Panc1 (cell line): ENCODE measurements at regions not wholly inside any gene's neighbourhood (a gene's known extent, or its start where the extent isn't known, plus 50 kb on each side); places are given as distances from the start of the nearest gene placed in this dataset.

Source experiments
- ATAC-seq: fragments of 200-7000 bp; cut with Tn5 transposase; 2 replicates; pipeline ENCODE4 v1.9.1; 2020; ENCODE audit warnings: mild to moderate bottlenecking, moderate library complexity
- BruUV-seq: library from RNA; stranded (reverse); fragments of 400-500 nt; replicated peaks from 2 replicates; lab custom pipeline; 2021; lab: Mats Ljungman, UMichigan
- CTCF ChIA-PET: fragments of 300-600 bp; sonication (Branson Sonifier 250); formaldehyde crosslinking; loops from one replicate; lab custom pipeline; 2022; ENCODE audit warnings: antibody characterized with exemption; lab: Charles Lee
- POLR2A ChIA-PET: fragments of 300-600 bp; sonication (Branson Sonifier 250); formaldehyde crosslinking; loops from one replicate; lab custom pipeline; 2022; ENCODE audit warnings: antibody characterized with exemption; lab: Charles Lee
- DNase-seq: peaks from one replicate; pipeline ENCODE4 v3.0.0-alpha.2; 2010; ENCODE audit warnings: low read depth, low spot score
- H3K27ac ChIP-seq: 2 replicates; pipeline ENCODE4 v1.5.1; 2011; ENCODE audit warnings: mild to moderate bottlenecking, low read length, inconsistent platforms
- H3K27me3 ChIP-seq: fragments of 200-500 bp; sonication (Bioruptor generic); 2 replicates; pipeline ENCODE4 v1.6.0; 2014; ENCODE audit warnings: low read length, inconsistent platforms; ENCODE audit not compliant: control insufficient read depth, insufficient read depth
- H3K36me3 ChIP-seq: fragments of 200-500 bp; sonication (Bioruptor generic); 2 replicates; pipeline ENCODE4 v1.5.1; 2014; ENCODE audit warnings: inconsistent platforms, mild to moderate bottlenecking, low read length, moderate library complexity; ENCODE audit not compliant: control insufficient read depth, insufficient read depth
- H3K4me1 ChIP-seq: 2 replicates; pipeline ENCODE4 v1.5.1; 2011; ENCODE audit warnings: inconsistent platforms, mild to moderate bottlenecking, low read length, moderate library complexity; ENCODE audit not compliant: control insufficient read depth, insufficient read depth
- H3K4me3 ChIP-seq, 2 experiments: 2 replicates each; pipeline ENCODE4 v1.5.1; 2011 to 2012; ENCODE audit warnings: low read depth in 2 of 2, low read length in 2 of 2, mild to moderate bottlenecking in 2 of 2, inconsistent platforms in 1 of 2, moderate library complexity in 1 of 2
- H3K9me3 ChIP-seq: fragments of 200-500 bp; sonication (Bioruptor generic); 2 replicates; pipeline ENCODE4 v1.5.1; 2014; ENCODE audit warnings: low read depth, mild to moderate bottlenecking, inconsistent platforms, low read length, moderate library complexity; ENCODE audit not compliant: control insufficient read depth, insufficient read depth
- POLR2AphosphoS5 ChIP-seq: IDR thresholded peaks from 2 replicates; pipeline ENCODE4 v1.6.1; 2012; ENCODE audit warnings: mild to moderate bottlenecking, low read depth, low read length, moderate library complexity
- SIN3A ChIP-seq: IDR thresholded peaks from 2 replicates; pipeline ENCODE4 v1.6.1; 2012; ENCODE audit warnings: low read depth, mild to moderate bottlenecking, low read length, moderate library complexity, borderline replicate concordance; ENCODE audit not compliant: insufficient read depth
- TCF7L2 ChIP-seq: IDR thresholded peaks from 2 replicates; pipeline ENCODE4 v1.6.1; 2011; ENCODE audit warnings: mild to moderate bottlenecking, low read depth, low read length, inconsistent platforms
- in situ Hi-C: cut with HindIII; loops from 2 replicates; pipeline ENCODE4 v1.10.0; 2016; ENCODE audit warnings: low sequenced_read_pairs, low pct_unique_long_range_greater_than_20kb
- intact Hi-C: fragments of 100-400 bp; cut with micrococcal nuclease; formaldehyde crosslinking; loops from one replicate; pipeline ENCODE4 v1.10.0; 2022; ENCODE audit not compliant: unreplicated experiment
- TF ChIP-seq, protein P1 (sequence below): fragments of 450-650 bp; IDR thresholded peaks from 2 replicates; pipeline ENCODE4 v1.5.1; 2017; ENCODE audit warnings: mild to moderate bottlenecking
- TF ChIP-seq, protein P2 (sequence below), 2 experiments: IDR thresholded peaks; 2 replicates each; pipeline ENCODE4 v1.6.1; 2011 to 2012; ENCODE audit warnings: low read depth in 2 of 2, control low read depth in 1 of 2, low read length in 1 of 2, mild to moderate bottlenecking in 1 of 2, moderate library complexity in 1 of 2; ENCODE audit not compliant: insufficient read depth in 1 of 2

DNA sequence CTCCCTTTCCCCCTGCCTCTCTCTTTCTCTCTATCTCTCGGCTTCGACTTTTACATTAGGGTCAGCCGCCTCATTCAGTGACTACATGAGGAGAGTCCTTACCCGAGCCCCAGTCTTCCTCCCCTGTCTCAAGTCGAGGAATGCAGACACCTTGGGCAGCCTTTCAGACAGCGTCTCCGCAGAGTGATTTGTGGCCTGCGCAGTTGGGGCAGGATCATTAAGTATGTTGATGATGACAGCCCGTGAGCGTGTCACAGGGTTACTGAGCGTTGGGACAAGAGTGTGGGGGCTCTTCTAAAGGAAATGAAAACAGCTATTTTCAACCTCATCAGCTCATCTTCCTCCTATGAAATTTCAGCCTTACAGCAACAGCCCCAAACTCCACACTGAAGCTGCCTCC, 312.1 kb upstream of the GATB start:
- intact Hi-C loops, result no loop called here
- CTCF ChIA-PET, result no interaction called here
- TF ChIP-seq TCF7L2, result no peak
- no peak for TF ChIP-seq SIN3A
- no peak for TF ChIP-seq POLR2AphosphoS5
- TF ChIP-seq, protein P1, sequence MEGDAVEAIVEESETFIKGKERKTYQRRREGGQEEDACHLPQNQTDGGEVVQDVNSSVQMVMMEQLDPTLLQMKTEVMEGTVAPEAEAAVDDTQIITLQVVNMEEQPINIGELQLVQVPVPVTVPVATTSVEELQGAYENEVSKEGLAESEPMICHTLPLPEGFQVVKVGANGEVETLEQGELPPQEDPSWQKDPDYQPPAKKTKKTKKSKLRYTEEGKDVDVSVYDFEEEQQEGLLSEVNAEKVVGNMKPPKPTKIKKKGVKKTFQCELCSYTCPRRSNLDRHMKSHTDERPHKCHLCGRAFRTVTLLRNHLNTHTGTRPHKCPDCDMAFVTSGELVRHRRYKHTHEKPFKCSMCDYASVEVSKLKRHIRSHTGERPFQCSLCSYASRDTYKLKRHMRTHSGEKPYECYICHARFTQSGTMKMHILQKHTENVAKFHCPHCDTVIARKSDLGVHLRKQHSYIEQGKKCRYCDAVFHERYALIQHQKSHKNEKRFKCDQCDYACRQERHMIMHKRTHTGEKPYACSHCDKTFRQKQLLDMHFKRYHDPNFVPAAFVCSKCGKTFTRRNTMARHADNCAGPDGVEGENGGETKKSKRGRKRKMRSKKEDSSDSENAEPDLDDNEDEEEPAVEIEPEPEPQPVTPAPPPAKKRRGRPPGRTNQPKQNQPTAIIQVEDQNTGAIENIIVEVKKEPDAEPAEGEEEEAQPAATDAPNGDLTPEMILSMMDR, result no peak
- TF ChIP-seq, protein P2, sequence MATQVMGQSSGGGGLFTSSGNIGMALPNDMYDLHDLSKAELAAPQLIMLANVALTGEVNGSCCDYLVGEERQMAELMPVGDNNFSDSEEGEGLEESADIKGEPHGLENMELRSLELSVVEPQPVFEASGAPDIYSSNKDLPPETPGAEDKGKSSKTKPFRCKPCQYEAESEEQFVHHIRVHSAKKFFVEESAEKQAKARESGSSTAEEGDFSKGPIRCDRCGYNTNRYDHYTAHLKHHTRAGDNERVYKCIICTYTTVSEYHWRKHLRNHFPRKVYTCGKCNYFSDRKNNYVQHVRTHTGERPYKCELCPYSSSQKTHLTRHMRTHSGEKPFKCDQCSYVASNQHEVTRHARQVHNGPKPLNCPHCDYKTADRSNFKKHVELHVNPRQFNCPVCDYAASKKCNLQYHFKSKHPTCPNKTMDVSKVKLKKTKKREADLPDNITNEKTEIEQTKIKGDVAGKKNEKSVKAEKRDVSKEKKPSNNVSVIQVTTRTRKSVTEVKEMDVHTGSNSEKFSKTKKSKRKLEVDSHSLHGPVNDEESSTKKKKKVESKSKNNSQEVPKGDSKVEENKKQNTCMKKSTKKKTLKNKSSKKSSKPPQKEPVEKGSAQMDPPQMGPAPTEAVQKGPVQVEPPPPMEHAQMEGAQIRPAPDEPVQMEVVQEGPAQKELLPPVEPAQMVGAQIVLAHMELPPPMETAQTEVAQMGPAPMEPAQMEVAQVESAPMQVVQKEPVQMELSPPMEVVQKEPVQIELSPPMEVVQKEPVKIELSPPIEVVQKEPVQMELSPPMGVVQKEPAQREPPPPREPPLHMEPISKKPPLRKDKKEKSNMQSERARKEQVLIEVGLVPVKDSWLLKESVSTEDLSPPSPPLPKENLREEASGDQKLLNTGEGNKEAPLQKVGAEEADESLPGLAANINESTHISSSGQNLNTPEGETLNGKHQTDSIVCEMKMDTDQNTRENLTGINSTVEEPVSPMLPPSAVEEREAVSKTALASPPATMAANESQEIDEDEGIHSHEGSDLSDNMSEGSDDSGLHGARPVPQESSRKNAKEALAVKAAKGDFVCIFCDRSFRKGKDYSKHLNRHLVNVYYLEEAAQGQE (IDR thresholded peaks at IDR 0.05; ENCODE audit: insufficient read depth in 1 of 2, low read depth in 2 of 2, low read length in 1 of 2), result no peak
- DNase-seq, result no peak
- POLR2A ChIA-PET, result no interaction called here
- no TSS peak for BruUV-seq
- in situ Hi-C loops, result no loop called here
- H3K36me3 ChIP-seq, result no peaks in the 10 kb centered on the region
- no peaks in the 10 kb centered on the region for H3K9me3 ChIP-seq
- no peak overlapping the region for H3K4me3 ChIP-seq
- H3K27ac ChIP-seq, result no peak overlapping the region
- H3K4me1 ChIP-seq, result no peaks in the 10 kb centered on the region
- H3K27me3 ChIP-seq, result no peaks in the 10 kb centered on the region
- no peak for ATAC-seq

DNA sequence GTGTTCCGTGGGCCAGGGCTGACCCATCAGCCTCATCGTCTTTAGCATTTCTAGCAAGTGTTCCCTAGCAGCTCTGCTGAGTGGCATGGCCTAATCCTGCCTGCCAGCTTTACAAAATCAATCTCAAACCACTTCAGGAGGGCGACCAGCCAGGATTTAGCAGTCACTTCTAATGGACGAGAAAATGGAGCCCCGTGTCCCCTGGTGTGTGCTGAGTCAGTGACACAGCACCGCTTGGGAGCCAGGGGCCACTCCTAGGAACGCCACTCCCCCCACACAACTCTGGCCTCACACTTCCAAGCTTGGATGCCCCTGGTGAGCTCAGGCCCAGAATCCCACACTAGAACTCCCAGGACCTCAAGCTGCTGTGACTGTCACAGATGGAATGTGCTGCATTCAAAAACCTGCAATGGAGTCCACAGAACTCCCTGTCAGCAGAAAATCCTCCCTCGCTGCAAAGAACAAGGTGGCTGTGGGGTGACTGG, 311.2 kb upstream of the GATB start:
- CTCF ChIA-PET, result no interaction called here
- in situ Hi-C loops, result no loop called here
- intact Hi-C loops, result no loop called here
- H3K4me1 ChIP-seq, result no peaks in the 10 kb centered on the region
- ATAC-seq (no peak), DNase-seq (no peak)
- BruUV-seq, result no TSS peak
- H3K9me3 ChIP-seq, result no peaks in the 10 kb centered on the region
- H3K4me3 ChIP-seq, result no peak overlapping the region
- TF ChIP-seq, protein P2 (IDR thresholded peaks at IDR 0.05; ENCODE audit: insufficient read depth in 1 of 2, low read depth in 2 of 2, low read length in 1 of 2), result no peak
- TF ChIP-seq SIN3A (no peak), POLR2AphosphoS5 (no peak), TCF7L2 (no peak)
- TF ChIP-seq, protein P1, result no peak
- H3K27me3 ChIP-seq, result no peaks in the 10 kb centered on the region
- H3K27ac ChIP-seq, result no peak overlapping the region
- POLR2A ChIA-PET, result no interaction called here
- H3K36me3 ChIP-seq, result no peaks in the 10 kb centered on the region
